Mucosa of gallbladder (tissue), 1 donor: ENCODE measurements at regions not wholly inside any gene's neighbourhood (a gene's known extent, or its start where the extent isn't known, plus 50 kb on each side); places are given as distances from the start of the nearest gene placed in this dataset.
"Not testable (repeated sequence)": the region's sequence is repeated elsewhere in the genome, so short reads cannot be mapped to it uniquely, and the experiment has no call there.

Experiments
- DNase-seq: peaks from one replicate; pipeline ENCODE4 v3.0.0-alpha.2; 2020; ENCODE audit warnings: low spot score
- donor health status: DM: no; HTN: no; CAD: no.

DNA sequence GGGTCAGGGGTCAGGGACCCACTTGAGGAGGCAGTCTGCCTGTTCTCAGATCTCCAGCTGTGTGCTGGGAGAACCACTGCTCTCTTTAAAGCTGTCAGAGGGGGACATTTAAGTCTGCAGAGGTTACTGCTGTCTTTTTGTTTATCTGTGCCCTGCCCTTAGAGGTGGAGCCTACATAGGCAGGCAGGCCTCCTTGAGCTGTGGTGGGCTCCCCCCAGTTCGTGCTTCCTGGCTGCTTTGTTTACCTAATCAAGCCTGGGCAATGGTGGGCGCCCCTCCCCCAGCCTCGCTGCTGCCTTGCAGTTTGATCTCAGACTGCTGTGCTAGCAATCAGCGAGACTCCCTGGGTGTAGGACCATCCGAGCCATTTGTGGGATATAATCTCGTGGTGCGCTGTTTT, 830.5 kb upstream of the ANO3 start:
- DNase-seq: not testable (repeated sequence)

- DNase-seq: no peak
Observed at GRCh38 chr11:25515576-25515975, 816.4 kb upstream of the ANO3 start.

DNA sequence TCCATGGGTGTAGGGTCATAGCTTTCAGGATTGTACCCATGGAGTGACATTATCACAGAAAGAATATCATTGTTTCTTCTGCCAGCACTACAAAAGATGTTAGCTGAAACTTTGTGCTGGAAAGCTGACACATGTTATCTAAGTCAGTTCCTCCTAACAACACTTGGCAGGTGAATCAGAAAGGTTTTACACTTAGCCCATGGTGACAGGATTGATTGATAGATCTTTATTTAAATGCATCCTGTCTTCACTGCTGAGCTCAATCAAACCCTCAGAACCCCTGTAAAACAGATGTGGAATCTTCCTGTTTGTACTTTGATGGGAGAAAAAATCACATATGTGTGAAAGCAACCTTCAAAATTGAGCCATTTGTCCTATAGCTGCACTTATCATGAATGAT, 811.5 kb upstream of the ANO3 start:
- DNase-seq: no peak

DNA sequence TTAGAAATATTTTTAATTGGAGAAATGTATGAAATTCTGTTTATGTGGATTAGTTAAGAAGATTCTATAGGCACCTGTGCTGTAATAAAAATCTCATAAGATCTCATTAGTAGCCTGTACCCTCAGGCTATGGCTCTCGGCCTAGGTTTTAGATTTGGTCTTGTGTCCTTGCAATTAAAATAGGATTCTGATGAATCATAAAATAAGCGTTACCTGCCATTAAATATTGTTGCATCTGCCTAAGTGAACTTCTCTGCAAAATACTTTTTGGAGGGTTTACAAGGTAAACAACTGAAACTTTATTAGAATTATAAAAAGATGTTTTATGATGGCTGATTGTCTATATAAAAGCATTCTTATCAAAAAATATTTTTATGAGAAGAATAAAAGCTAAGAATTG, 804.1 kb upstream of the ANO3 start:
- DNase-seq: no peak

DNA sequence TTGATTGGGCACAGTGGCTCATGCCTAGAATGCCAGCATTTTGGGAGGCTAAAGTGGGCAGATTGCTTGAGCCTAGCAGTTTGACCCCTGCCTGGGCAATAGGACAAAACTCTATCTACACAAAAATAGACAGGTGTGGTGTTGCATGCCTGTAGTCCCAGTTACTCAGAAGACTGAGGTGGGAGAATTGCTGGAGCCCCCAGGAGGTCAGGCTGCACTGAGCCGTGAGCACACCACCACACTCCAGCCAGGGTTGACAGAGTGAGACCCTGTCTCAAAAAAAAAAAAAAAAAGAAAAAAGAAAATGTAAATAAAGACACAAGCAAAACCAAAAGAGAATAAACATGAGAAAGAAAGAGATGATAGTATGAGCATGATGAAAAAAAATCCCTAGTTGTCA, 802.4 kb upstream of the ANO3 start:
- DNase-seq: no peak

DNA sequence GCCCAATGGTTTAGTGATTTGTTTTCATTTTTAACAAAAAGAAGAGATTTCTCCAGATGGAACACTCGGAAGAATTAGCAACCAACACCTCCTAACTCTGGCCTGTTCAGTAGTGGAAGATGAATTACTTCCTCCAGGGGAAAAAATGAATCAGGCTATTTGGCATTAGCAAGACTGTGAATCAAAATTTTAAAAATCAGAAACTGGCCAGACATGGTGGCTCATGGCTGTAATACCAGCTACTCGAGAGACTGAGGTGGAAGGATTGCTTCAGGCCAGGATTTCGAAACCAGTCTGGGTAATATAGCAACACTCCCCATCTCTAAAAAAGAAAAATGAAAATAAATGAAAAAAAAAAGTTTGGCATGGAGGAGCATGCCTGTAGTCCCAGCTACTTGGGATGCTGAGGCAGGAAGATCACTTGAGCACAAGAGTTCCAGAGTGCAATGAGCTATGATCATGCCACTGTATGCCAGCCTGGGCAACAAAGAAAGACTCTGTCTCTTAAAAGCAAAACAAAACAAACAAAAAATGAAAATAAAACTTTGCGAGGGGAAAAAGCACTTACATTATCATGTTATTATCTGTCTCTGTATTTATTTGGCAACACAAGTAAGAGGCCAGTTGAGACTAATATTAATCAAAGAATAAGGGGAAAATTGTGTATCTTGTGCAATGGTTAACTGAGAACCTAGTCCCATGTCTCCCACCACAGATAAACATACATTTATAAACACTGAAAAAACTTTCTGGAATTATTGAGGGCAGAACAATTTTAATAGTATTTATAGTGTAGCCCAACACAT, 796.3 kb upstream of the ANO3 start:
- no peak for DNase-seq

DNA sequence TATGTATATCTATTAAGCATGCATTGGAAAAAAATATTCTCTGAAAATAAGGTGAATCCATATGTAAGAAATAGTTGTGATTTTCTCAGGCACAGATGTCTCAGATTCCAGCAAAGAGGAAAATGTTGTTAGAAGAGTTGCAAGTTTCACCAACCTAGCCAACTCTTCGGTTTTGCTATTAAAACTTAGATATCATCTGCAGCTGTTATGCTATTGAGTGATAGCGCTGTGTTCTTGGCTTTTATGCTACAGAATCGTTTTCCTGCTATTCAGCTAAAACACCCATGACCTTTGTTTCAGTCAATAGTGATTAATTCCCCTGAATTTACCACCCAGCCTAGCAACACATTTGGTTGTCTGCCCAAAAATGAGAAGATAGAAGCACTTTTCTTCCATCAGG, 795.6 kb upstream of the ANO3 start:
- DNase-seq: no peak

DNA sequence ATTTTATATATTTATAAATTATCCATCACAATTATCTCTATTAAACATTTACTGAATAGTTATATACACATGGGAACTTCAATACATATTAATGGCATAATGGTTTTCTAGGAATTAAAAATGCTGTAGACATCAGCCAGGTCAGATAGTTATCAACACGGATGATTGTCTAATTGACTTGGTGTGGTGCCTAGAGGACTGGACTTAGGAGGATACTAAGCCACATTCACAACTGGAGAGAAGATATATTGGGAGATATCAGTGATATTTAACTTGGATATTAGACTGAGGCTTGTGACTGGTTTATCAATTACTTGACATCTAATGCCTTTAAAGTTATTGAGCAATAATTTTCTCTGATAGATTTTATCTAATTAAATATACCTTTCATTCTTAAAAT, 794.5 kb upstream of the ANO3 start:
- DNase-seq: no peak

DNA sequence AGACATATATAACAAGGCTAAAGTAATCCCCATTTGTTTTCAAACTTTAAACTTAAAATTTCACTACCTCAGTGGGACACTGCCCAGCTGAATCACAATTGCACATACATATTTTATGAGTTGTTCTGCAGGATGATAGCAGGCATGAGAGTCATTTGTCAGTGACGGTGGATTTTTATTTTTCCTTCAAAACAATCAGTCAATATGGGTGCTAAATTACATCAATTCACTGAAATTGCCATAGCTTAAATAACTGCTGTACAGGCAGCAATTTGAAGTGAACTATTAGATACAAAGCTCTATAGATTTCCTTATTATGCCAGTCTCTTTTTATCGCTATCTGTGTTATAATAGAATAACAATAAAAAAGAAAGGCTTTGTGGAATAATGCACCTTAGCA, 784.6 kb upstream of the ANO3 start:
- DNase-seq: no peak

DNA sequence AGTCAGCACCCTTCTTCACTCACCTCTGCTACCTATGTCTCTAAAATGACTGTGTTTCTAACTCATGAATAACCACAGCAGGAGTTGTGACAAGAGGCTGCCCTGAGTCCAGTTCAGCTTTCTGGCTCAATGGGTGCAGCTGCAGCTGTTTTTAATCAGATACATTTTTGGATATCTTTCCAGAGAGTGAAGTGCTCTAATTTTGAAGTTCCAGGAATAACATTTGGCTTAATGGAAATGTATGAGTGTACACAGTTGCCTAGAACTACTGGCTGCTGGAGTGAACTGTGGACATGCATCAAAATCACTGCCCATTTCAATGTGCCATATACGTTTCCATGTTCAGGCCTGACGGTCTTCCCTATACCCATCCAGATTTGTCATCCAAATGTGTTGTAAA, 769.5 kb upstream of the ANO3 start:
- no peak for DNase-seq

DNA sequence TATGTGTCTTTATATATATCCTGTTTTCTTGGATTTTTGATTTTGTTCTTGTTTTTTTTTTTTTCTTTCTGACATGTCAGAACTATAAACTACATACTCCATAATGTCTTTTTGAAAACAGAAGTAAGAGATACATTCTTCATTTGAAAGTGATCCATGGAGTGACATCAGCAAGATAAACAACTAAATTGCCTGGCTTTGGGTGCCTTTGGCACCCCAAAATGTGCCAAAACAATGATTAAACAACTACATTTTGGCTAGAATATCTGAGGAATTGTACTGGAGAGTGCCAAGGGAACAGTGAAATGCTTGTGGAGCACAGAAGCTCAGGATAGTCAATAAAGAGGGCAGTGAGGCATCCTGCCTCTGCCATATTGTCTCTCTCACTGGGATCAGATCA, 766.1 kb upstream of the ANO3 start:
- DNase-seq: no peak

GRCh38 chr11:25566298-25567200, 765.4 kb upstream of the ANO3 start:
- DNase-seq: peak; percentile 12

- no peak for DNase-seq
Observed at GRCh38 chr11:25576320-25576719, 755.6 kb upstream of the ANO3 start.

DNA sequence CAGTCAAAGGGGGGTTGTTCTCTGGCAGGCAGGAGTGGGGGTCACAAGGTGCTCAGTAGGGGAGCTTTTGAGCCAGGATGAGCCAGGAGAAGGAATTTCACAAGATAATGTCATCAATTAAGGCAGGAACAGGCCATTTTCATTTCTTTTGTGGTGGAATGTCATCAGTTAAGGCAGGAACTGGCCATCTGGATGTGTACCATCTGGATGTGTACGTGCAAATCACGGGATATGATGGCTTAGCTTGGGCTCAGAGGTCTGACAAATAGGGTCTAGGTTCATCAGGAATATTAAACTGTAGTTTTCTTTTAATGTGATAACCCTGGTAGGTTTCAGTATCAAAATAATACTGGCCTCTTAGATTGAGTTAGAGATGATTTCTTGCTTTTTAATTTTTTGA, 752.4 kb upstream of the ANO3 start:
- DNase-seq: not testable (repeated sequence)

DNA sequence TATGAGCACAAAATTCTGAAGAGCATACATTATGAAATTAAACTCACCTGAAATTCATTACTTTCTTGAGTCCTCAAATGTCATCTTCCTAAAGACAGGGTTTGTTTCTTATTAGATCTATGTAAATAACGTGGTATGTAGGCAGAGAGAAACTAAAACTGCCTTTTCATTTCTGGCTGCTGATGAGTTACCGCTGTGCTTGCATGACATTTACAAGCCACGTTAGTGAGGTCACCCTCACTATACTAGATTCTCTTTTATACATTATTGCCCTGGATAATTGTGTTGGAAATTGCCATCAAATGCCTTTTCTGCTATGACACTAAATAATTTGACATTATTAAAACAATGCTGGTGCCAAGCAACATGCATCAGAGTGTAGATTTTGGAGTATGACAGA, 748.3 kb upstream of the ANO3 start:
- DNase-seq: no peak

DNA sequence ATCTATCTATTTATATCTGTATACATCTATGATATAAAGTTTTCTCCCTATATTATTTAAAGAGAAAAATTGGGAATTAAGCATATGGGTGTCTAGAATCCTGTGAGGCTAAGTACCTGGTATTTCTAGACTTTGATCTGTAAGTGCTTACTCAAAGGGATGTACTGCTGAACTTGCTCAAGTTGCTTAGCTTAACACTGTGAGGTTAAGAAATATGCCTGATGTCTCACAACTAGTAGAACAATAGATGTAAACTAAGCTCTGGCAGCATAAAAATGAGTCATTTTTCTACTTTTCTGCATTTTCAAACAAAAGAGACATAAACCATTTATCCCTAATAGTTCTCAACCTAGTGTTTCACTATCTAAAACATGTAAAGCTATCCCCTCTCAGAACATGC, 744.4 kb upstream of the ANO3 start:
- no peak for DNase-seq

- no peak for DNase-seq
Observed at GRCh38 chr11:25593221-25593620, 738.7 kb upstream of the ANO3 start.

DNA sequence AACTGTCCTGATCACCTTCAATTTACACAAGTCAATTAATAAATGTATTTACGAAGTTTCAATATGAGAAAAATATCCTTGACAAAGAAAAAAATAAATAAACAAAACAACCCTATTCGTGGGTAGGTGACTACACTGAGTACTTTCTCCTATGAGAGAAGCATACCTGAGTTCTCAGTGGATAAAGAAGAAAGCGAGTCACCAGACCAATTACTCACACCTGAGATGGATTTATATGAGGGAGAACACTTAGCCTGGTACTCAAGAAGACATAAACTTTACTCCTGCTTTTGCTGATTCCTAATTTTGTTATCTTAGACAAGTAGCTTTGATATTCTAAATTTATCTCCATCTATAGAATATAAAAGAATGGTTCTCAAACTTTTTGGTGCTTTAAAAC, 735.2 kb upstream of the ANO3 start:
- DNase-seq: no peak

DNA sequence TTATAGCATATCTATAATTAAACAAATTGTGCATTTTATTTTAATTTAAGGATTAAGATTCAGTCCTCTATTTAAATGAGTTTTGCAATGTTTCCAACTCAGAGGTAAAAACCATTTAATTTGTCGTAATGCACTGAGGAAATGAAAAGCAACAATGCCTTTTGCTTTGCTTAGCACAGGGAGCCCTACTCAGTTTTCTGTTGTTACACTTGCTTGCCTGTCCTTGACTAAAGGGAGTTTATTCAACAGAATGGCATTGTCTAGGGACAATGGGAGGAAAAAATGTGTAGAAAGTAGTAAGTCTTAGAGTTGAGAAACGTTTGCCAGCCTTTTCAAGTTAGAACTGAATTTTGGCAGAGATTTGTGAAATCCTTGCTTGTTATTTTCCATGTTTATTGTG, 734.2 kb upstream of the ANO3 start:
- DNase-seq: no peak

- DNase-seq: no peak
Observed at GRCh38 chr11:25602149-25602548, 729.8 kb upstream of the ANO3 start.

DNA sequence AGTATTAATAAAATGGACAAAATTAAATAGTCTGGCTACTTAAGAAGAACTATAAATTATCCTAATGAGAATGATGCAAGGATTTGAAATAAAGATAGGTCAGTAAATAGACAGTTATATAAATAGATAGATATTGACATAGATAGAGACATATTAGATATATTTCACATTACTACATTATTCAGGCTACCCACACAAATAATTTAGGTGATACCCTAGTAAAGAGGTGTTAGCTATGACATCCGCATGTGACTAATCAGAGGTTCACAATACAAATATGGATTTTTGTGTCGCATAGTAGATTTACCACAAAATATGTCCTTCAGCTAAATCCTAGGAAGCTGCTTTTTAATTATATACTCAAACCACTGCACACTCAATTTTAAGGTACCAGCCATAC, 729.0 kb upstream of the ANO3 start:
- no peak for DNase-seq

GRCh38 chr11:25612806-25613205, 719.1 kb upstream of the ANO3 start:
- DNase-seq: no peak

DNA sequence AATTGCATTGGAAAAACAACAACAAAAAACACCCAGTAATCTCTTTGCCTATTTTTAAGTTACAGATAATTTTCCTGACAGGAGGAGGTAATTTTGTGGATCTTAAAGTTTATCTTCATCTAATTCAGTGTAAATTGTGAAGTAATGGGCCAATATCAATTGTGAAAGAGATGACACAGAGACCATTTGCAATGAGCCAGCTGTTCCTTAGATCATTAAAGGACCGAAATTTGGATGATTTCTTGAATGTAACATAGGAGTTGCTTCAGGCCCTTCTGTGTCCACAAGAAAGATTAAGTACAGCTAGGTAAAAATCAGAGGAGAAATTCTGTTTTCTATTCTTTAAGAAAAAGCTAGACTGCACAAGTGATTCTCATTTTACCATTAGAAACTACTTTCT, 718.5 kb upstream of the ANO3 start:
- no peak for DNase-seq
